Endothelial cell of umbilical vein (primary cell): ENCODE measurements at regions not wholly inside any gene's neighbourhood (a gene's known extent, or its start where the extent isn't known, plus 50 kb on each side); places are given as distances from the start of the nearest gene placed in this dataset.

Experiments
- BruUV-seq: library from RNA; stranded (reverse); fragments of 400-500 nt; replicated peaks from 2 replicates; lab custom pipeline; 2021; lab: Mats Ljungman, UMichigan
- CTCF ChIA-PET: fragments of 300-600, 350-600 bp; sonication (Branson Sonifier 250); formaldehyde crosslinking; loops from one replicate; lab custom pipeline; 2021; ENCODE audit warnings: antibody characterized with exemption, inconsistent platforms; lab: Charles Lee
- POLR2A ChIA-PET: fragments of 300-600, 350-600 bp; sonication (Branson Sonifier 250); formaldehyde crosslinking; loops from one replicate; lab custom pipeline; 2021; ENCODE audit warnings: antibody characterized with exemption, inconsistent platforms; lab: Charles Lee
- DNase-seq: peaks from one replicate; pipeline ENCODE4 v3.0.0-alpha.2; 2011; ENCODE audit warnings: low read depth, low spot score
- FAIRE-seq: peaks from 2 replicates; lab custom pipeline; 2011; peaks lifted over from hg19 to GRCh38; lab: Jason Lieb, UNC
- H2AFZ ChIP-seq: 2 replicates; pipeline ENCODE4 v1.6.0; 2012; ENCODE audit warnings: low read depth, low read length, control low read depth, inconsistent platforms
- H3K27ac ChIP-seq: 2 replicates; pipeline ENCODE4 v1.5.1; 2011; ENCODE audit warnings: low read depth, mild to moderate bottlenecking, control low read depth, low read length, moderate library complexity; ENCODE audit not compliant: insufficient read depth
- H3K27me3 ChIP-seq, 2 experiments: 2 replicates each; pipeline versions ENCODE4 v1.6.0 to v1.6.1; 2011; ENCODE audit warnings: low read length in 2 of 2, mixed read lengths in 1 of 2; ENCODE audit not compliant: control insufficient read depth in 2 of 2, insufficient read depth in 2 of 2
- H3K36me3 ChIP-seq, 2 experiments: 2 replicates in 1 of 2; 3 replicates in 1 of 2; pipeline ENCODE4 v1.5.1; 2011; ENCODE audit warnings: low read length in 2 of 2, mild to moderate bottlenecking in 1 of 2, moderate library complexity in 1 of 2; ENCODE audit not compliant: control insufficient read depth in 2 of 2, insufficient read depth in 2 of 2; ENCODE audit errors: extremely low read depth in 1 of 2
- H3K4me1 ChIP-seq: 3 replicates; pipeline ENCODE4 v1.5.1; 2011; ENCODE audit warnings: mild to moderate bottlenecking, low read length; ENCODE audit not compliant: control insufficient read depth, insufficient read depth; ENCODE audit errors: extremely low read depth
- H3K4me2 ChIP-seq: 2 replicates; pipeline ENCODE4 v1.6.1; 2011; ENCODE audit warnings: low read length, control low read depth, mixed read lengths; ENCODE audit not compliant: insufficient read depth
- H3K4me3 ChIP-seq, 3 experiments: fragments of 200-600 bp in 1 of 3; sonication (generic), shearing (Covaris generic) in 1 of 3; replicated peaks in 1 of 3; 2 replicates each; pipeline ENCODE4 v1.5.1; 2011 to 2016; ENCODE audit warnings: control low read depth in 3 of 3, low read length in 3 of 3, mild to moderate bottlenecking in 2 of 3, inconsistent platforms in 1 of 3, low read depth in 1 of 3, moderate library complexity in 1 of 3; ENCODE audit not compliant: insufficient read depth in 1 of 3
- H3K79me2 ChIP-seq: 2 replicates; pipeline ENCODE4 v1.6.0; 2012; ENCODE audit warnings: low read length, inconsistent platforms; ENCODE audit not compliant: control insufficient read depth, insufficient read depth
- H3K9ac ChIP-seq: replicated peaks from 2 replicates; pipeline ENCODE3; 2011; ENCODE audit warnings: low read length, control low read depth; ENCODE audit not compliant: insufficient read depth; ENCODE audit errors: extremely low read depth
- H3K9me1 ChIP-seq: replicated peaks from 3 replicates; pipeline ENCODE4 v1.6.0; 2011; ENCODE audit warnings: mild to moderate bottlenecking, low read length; ENCODE audit not compliant: control insufficient read depth, insufficient read depth; ENCODE audit errors: extremely low read depth
- H3K9me3 ChIP-seq: replicated peaks from 2 replicates; pipeline ENCODE4 v1.5.1; 2012; ENCODE audit warnings: low read length, inconsistent platforms; ENCODE audit not compliant: control insufficient read depth, insufficient read depth
- H4K20me1 ChIP-seq: replicated peaks from 2 replicates; pipeline ENCODE3; 2011; ENCODE audit warnings: mild to moderate bottlenecking, low read length; ENCODE audit not compliant: control insufficient read depth, insufficient read depth; ENCODE audit errors: extremely low read depth
- CTCF ChIP-seq, 2 donors: IDR thresholded peaks; 1 replicate in 1 of 2; 2 replicates in 1 of 2; pipeline ENCODE4 v1.5.1; 2011; ENCODE audit warnings: low read length in 2 of 2, mild to moderate bottlenecking in 2 of 2, moderate library complexity in 2 of 2, control low read depth in 1 of 2, inconsistent platforms in 1 of 2, low read depth in 1 of 2; ENCODE audit not compliant: insufficient read depth in 1 of 2; ENCODE audit errors: extremely low read depth in 1 of 2
- EZH2 ChIP-seq: IDR thresholded peaks from 2 replicates; pipeline ENCODE4 v1.6.1; 2012; ENCODE audit warnings: borderline replicate concordance, low read depth, mild to moderate bottlenecking, moderate library complexity, low read length, inconsistent platforms; ENCODE audit not compliant: severe bottlenecking
- FOS ChIP-seq: IDR thresholded peaks from 2 replicates; pipeline ENCODE4 v1.6.1; 2011; ENCODE audit warnings: mild to moderate bottlenecking, low read length, moderate library complexity, borderline replicate concordance; ENCODE audit not compliant: insufficient read depth
- GATA2 ChIP-seq: IDR thresholded peaks from 2 replicates; pipeline ENCODE4 v1.7.0; 2011; ENCODE audit warnings: low read depth, mild to moderate bottlenecking, moderate library complexity, mixed read lengths, low read length; ENCODE audit not compliant: insufficient read length, insufficient read depth
- JUN ChIP-seq: IDR thresholded peaks from 2 replicates; pipeline ENCODE4 v1.6.1; 2011; ENCODE audit warnings: borderline replicate concordance, low read depth; ENCODE audit not compliant: insufficient read length, insufficient read depth
- MAX ChIP-seq: IDR thresholded peaks from 2 replicates; pipeline ENCODE4 v1.6.1; 2011; ENCODE audit not compliant: insufficient read depth, insufficient read length
- MYC ChIP-seq: IDR thresholded peaks from one replicate; pipeline ENCODE4 v1.6.1; 2011; ENCODE audit warnings: mild to moderate bottlenecking, low read depth, low read length
- POLR2A ChIP-seq: IDR thresholded peaks from 2 replicates; pipeline ENCODE4 v1.6.1; 2012; ENCODE audit warnings: low read depth, mild to moderate bottlenecking, control low read depth, low read length
- POLR2AphosphoS5 ChIP-seq: IDR thresholded peaks from 2 replicates; pipeline ENCODE4 v1.6.1; 2012; ENCODE audit warnings: low read depth, mild to moderate bottlenecking, control low read depth, low read length, moderate library complexity; ENCODE audit not compliant: insufficient read depth
- dilution Hi-C: fragments of 300-500 bp; cut with MboI; formaldehyde crosslinking; loops from one replicate; pipeline ENCODE4 v1.15.0; 2019; ENCODE audit warnings: low sequenced_read_pairs; ENCODE audit not compliant: extremely low pct_ligation_motif_present
- intact Hi-C: fragments of 100-400 bp; cut with micrococcal nuclease; formaldehyde crosslinking; loops from one replicate; pipeline ENCODE4 v1.10.0; 2022

GRCh38 chr6:92201618-92202017 lies 1217.7 kb downstream of the EPHA7 start:
- intact Hi-C loops = no loop called here

More at GRCh38 chr6:92201618-92202017, 1217.7 kb downstream of the EPHA7 start:
- no peak overlapping the region for H3K4me3 ChIP-seq
- no peak overlapping the region for H3K9ac ChIP-seq
- ChIA-PET CTCF (no interaction called here), POLR2A (no interaction called here)
- H3K4me1 ChIP-seq = no peaks in the 10 kb centered on the region
- no peak overlapping the region for H3K4me2 ChIP-seq
- no peaks in the 10 kb centered on the region for H3K79me2 ChIP-seq
- no peak for TF ChIP-seq MYC
- no peak for TF ChIP-seq POLR2AphosphoS5
- TF ChIP-seq CTCF (IDR thresholded peaks at IDR 0.05; ENCODE audit: extremely low read depth in 1 of 2, insufficient read depth in 1 of 2, low read depth in 1 of 2, low read length in 2 of 2) = no peak
- no peak for TF ChIP-seq JUN
- TF ChIP-seq POLR2A = no peak
- no peak for TF ChIP-seq GATA2
- TF ChIP-seq MAX = no peak
- TF ChIP-seq FOS = no peak
- TF ChIP-seq EZH2 = no peak
- no TSS peak for BruUV-seq
- no peaks in the 10 kb centered on the region for H3K27me3 ChIP-seq
- dilution Hi-C loops = no loop called here
- FAIRE-seq = no peak
- no peaks in the 10 kb centered on the region for H4K20me1 ChIP-seq
- H2AFZ ChIP-seq = no peak overlapping the region
- no peak for DNase-seq
- no peaks in the 10 kb centered on the region for H3K9me3 ChIP-seq
- H3K9me1 ChIP-seq = no peaks in the 10 kb centered on the region
- no peaks in the 10 kb centered on the region for H3K36me3 ChIP-seq
- no peak overlapping the region for H3K27ac ChIP-seq
